IMR-90 (cell line): ENCODE measurements at regions not wholly inside any gene's neighbourhood (a gene's known extent, or its start where the extent isn't known, plus 50 kb on each side); places are given as distances from the start of the nearest gene placed in this dataset.

Source experiments
- ATAC-seq: fragments of 200-7000 bp; cut with Tn5 transposase; 2 replicates; pipeline ENCODE4 v1.9.1; 2020; ENCODE audit warnings: low read depth, mild to moderate bottlenecking, moderate library complexity
- BruUV-seq: library from RNA; stranded (reverse); fragments of 400-500 nt; replicated peaks from 2 replicates; lab custom pipeline; 2021; lab: Mats Ljungman, UMichigan
- CTCF ChIA-PET: fragments of 300-600 bp; formaldehyde crosslinking; extraction: SDS; loops from one replicate; lab custom pipeline; 2021; ENCODE audit warnings: antibody characterized with exemption; lab: Yijun Ruan, JAX
- POLR2A ChIA-PET: fragments of 300-600 bp; sonication (Branson Sonifier 250); formaldehyde crosslinking; loops from one replicate; lab custom pipeline; 2022; ENCODE audit warnings: antibody characterized with exemption; ENCODE audit not compliant: unreplicated experiment; lab: Charles Lee
- DNase-seq: peaks from one replicate; pipeline ENCODE4 v3.0.0; 2013
- H2AFZ ChIP-seq: replicated peaks from 2 replicates; pipeline ENCODE3; 2013; ENCODE audit warnings: low read length, mild to moderate bottlenecking; ENCODE audit not compliant: poor library complexity
- H2AK5ac ChIP-seq: 2 replicates; pipeline ENCODE4 v1.6.1; 2013; ENCODE audit warnings: low read depth, low read length, inconsistent platforms
- H2AK9ac ChIP-seq: replicated peaks from 2 replicates; pipeline ENCODE3; 2013; ENCODE audit warnings: mild to moderate bottlenecking, low read depth, low read length, moderate library complexity; ENCODE audit not compliant: poor library complexity
- H2BK120ac ChIP-seq: 2 replicates; pipeline ENCODE4 v1.6.1; 2013; ENCODE audit warnings: low read depth, low read length, inconsistent platforms
- H2BK15ac ChIP-seq: 3 replicates; pipeline ENCODE4 v1.6.1; 2013; ENCODE audit warnings: low read depth, low read length, inconsistent platforms
- H2BK20ac ChIP-seq: 2 replicates; pipeline ENCODE4 v1.6.1; 2013; ENCODE audit warnings: low read depth, mild to moderate bottlenecking, inconsistent platforms, low read length, moderate library complexity
- H2BK5ac ChIP-seq: 2 replicates; pipeline ENCODE4 v1.6.1; 2013; ENCODE audit warnings: mild to moderate bottlenecking, low read depth, low read length, inconsistent platforms; ENCODE audit not compliant: poor library complexity, severe bottlenecking
- H3K14ac ChIP-seq: replicated peaks from 2 replicates; pipeline ENCODE4 v1.6.1; 2013; ENCODE audit warnings: low read depth, low read length, inconsistent platforms
- H3K18ac ChIP-seq: 2 replicates; pipeline ENCODE4 v1.6.1; 2013; ENCODE audit warnings: low read depth, low read length, control low read depth
- H3K23ac ChIP-seq: 2 replicates; pipeline ENCODE4 v1.6.1; 2013; ENCODE audit warnings: low read depth, low read length, inconsistent platforms
- H3K27ac ChIP-seq: 2 replicates; pipeline ENCODE4 v1.5.1; 2013; ENCODE audit warnings: mild to moderate bottlenecking, control low read depth, low read length; ENCODE audit not compliant: insufficient read depth
- H3K27me3 ChIP-seq: 2 replicates; pipeline ENCODE4 v1.6.1; 2013; ENCODE audit warnings: low read length; ENCODE audit not compliant: control insufficient read depth, insufficient read depth
- H3K36me3 ChIP-seq: 2 replicates; pipeline ENCODE4 v1.6.1; 2013; ENCODE audit warnings: low read length, mixed read lengths; ENCODE audit not compliant: control insufficient read depth, insufficient read depth
- H3K4ac ChIP-seq: 2 replicates; pipeline ENCODE4 v1.6.1; 2013; ENCODE audit warnings: low read depth, low read length, inconsistent platforms
- H3K4me1 ChIP-seq: 2 replicates; pipeline ENCODE4 v1.6.1; 2013; ENCODE audit warnings: low read length, mixed read lengths; ENCODE audit not compliant: control insufficient read depth, insufficient read depth
- H3K4me2 ChIP-seq: 2 replicates; pipeline ENCODE4 v1.6.1; 2013; ENCODE audit warnings: low read depth, mild to moderate bottlenecking, control low read depth, low read length, moderate library complexity
- H3K4me3 ChIP-seq: 2 replicates; pipeline ENCODE4 v1.5.1; 2013; ENCODE audit warnings: low read depth, mild to moderate bottlenecking, control low read depth, low read length, moderate library complexity; ENCODE audit not compliant: insufficient read depth
- H3K56ac ChIP-seq: 2 replicates; pipeline ENCODE4 v1.6.1; 2013; ENCODE audit warnings: low read length, inconsistent platforms; ENCODE audit not compliant: insufficient read depth; ENCODE audit errors: extremely low read depth
- H3K79me1 ChIP-seq, 2 experiments: 2 replicates each; pipeline ENCODE4 v1.6.1; 2013; ENCODE audit warnings: low read length in 2 of 2, inconsistent platforms in 1 of 2, low read depth in 1 of 2
- H3K9ac ChIP-seq: 2 replicates; pipeline ENCODE4 v1.6.1; 2013; ENCODE audit warnings: low read depth, low read length, control low read depth
- H3K9me1 ChIP-seq: 2 replicates; pipeline ENCODE4 v1.6.1; 2013; ENCODE audit warnings: low read length, inconsistent platforms; ENCODE audit not compliant: insufficient read depth
- H3K9me3 ChIP-seq: 2 replicates; pipeline ENCODE4 v1.6.1; 2013; ENCODE audit warnings: low read length; ENCODE audit not compliant: control insufficient read depth, insufficient read depth
- H4K20me1 ChIP-seq: 2 replicates; pipeline ENCODE4 v1.6.1; 2013; ENCODE audit warnings: low read length, inconsistent platforms; ENCODE audit not compliant: insufficient read depth
- H4K5ac ChIP-seq: 2 replicates; pipeline ENCODE4 v1.6.1; 2013; ENCODE audit warnings: mild to moderate bottlenecking, low read depth, low read length, control low read depth
- H4K8ac ChIP-seq, 2 experiments: 2 replicates each; pipeline ENCODE4 v1.6.1; 2013; ENCODE audit warnings: low read depth in 2 of 2, low read length in 2 of 2, control low read depth in 1 of 2, inconsistent platforms in 1 of 2
- H4K91ac ChIP-seq: 2 replicates; pipeline ENCODE4 v1.6.1; 2013; ENCODE audit warnings: low read depth, low read length, inconsistent platforms; ENCODE audit not compliant: insufficient read depth
- USF2 ChIP-seq: fragments of 150-350 bp; IDR thresholded peaks from 2 replicates; pipeline ENCODE4 v1.6.1; 2017; ENCODE audit warnings: mild to moderate bottlenecking, antibody characterized with exemption, low read length, low read depth
- WGBS, 2 experiments: methylation state at CpG; one replicate each; pipeline versions ENCODE4 v1.1.5 to v1.1.7; 2013; ENCODE audit warnings: missing lambda C conversion rate in 2 of 2; ENCODE audit not compliant: insufficient read length in 1 of 2; ENCODE audit errors: extremely low coverage in 2 of 2; 5-methylcytosine and 5-hydroxymethylcytosine counted together
- dilution Hi-C: fragments of 300-500 bp; cut with HindIII; formaldehyde crosslinking; loops from one replicate; pipeline ENCODE4 v1.14.3; 2018; ENCODE audit warnings: low sequenced_read_pairs; ENCODE audit not compliant: unreplicated experiment
- in situ Hi-C: fragments of 300-500 bp; cut with MboI; formaldehyde crosslinking; loops from 3 replicates; pipeline ENCODE4 v1.14.3; 2019; ENCODE audit warnings: low sequenced_read_pairs, inconsistent platforms, mixed read lengths
- intact Hi-C: fragments of 100-400 bp; cut with micrococcal nuclease; formaldehyde crosslinking; loops from 2 replicates; pipeline ENCODE4 v1.10.0; 2022

- CTCF ChIA-PET = no interaction called here
- H4K8ac ChIP-seq = no peak overlapping the region
- no peak for DNase-seq
- in situ Hi-C loops (no loop called here), dilution Hi-C loops (no loop called here), intact Hi-C loops (no loop called here)
- H4K20me1 ChIP-seq = no peaks in the 10 kb centered on the region
- H3K36me3 ChIP-seq = no peaks in the 10 kb centered on the region
- no peak overlapping the region for H3K56ac ChIP-seq
- H3K9me1 ChIP-seq = no peaks in the 10 kb centered on the region
- whole genome bisulfite sequencing, 2 experiments = no CpG with 5 or more reads among the region's 1 CpG
- no peak overlapping the region for H3K4ac ChIP-seq
- H3K27ac ChIP-seq = no peak overlapping the region
- no peak overlapping the region for H2AK5ac ChIP-seq
- peaks cover 2% of the 10 kb centered on the region; the same call in 1 of the 2 replicates for H3K9me3 ChIP-seq
- no peak overlapping the region for H2BK120ac ChIP-seq
- no peak overlapping the region for H4K5ac ChIP-seq
- H3K18ac ChIP-seq = no peak overlapping the region
- H3K9ac ChIP-seq = no peak overlapping the region
- H3K4me1 ChIP-seq = no peaks in the 10 kb centered on the region
- no peak overlapping the region for H3K14ac ChIP-seq
- POLR2A ChIA-PET = no interaction called here
- H3K4me2 ChIP-seq = no peak overlapping the region
- no peaks in the 10 kb centered on the region for H3K79me1 ChIP-seq
- no peak overlapping the region for H2AFZ ChIP-seq
- no peak overlapping the region for H4K91ac ChIP-seq
- no peak for ATAC-seq
- H2BK5ac ChIP-seq = no peak overlapping the region
- BruUV-seq = no TSS peak
- no peak overlapping the region for H3K23ac ChIP-seq
- H2BK15ac ChIP-seq = no peak overlapping the region
- H3K4me3 ChIP-seq = no peak overlapping the region
- no peak for TF ChIP-seq USF2
- H2AK9ac ChIP-seq = no peak overlapping the region
- H2BK20ac ChIP-seq = no peak overlapping the region
- no peaks in the 10 kb centered on the region for H3K27me3 ChIP-seq
Measured at GRCh38 chr4:65791111-65791811, 121.0 kb upstream of the EPHA5 start.
